ENCODE measurements at regions not wholly inside any gene's neighbourhood (a gene's known extent, or its start where the extent isn't known, plus 50 kb on each side); places are given as distances from the start of the nearest gene placed in this dataset.

DNA sequence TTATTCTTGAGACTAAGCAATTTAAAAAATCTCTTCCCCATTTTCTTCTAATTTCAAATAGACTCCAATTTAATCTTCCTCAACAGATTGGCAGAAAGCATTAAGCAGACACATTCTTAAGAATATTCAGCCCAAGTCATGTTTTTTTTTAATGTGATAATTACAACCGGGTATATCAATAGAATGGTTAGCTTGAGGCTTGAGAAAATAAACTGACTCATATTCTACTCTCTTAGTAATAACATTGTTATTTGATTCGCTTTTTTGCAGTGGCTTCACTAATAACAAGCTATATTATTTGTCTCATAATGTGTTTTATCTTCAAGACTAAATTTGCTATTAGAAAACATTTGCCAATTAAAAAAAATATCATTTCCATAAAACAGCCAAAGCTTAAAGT, 488.6 kb upstream of the RGS18 start:
- POLR2A ChIA-PET: no interaction called here
- no peak for TF ChIP-seq CTCF (IDR thresholded peaks at IDR 0.05)
- H3K9me3 Mint-ChIP-seq: no peaks in the 10 kb centered on the region
- CTCF ChIA-PET: no interaction called here
- intact Hi-C loops (cut with micrococcal nuclease): no loop called here
- no peaks in the 10 kb centered on the region for H3K4me1 Mint-ChIP-seq
- no peak overlapping the region for H3K4me3 Mint-ChIP-seq
- H3K27me3 Mint-ChIP-seq: no peaks in the 10 kb centered on the region
- H3K36me3 Mint-ChIP-seq (ENCODE audit: low read depth): no peaks in the 10 kb centered on the region
- H3K27ac Mint-ChIP-seq: no peak overlapping the region
- DNase-seq (no peak), ATAC-seq (ENCODE audit: low read depth) (no peak)

DNA sequence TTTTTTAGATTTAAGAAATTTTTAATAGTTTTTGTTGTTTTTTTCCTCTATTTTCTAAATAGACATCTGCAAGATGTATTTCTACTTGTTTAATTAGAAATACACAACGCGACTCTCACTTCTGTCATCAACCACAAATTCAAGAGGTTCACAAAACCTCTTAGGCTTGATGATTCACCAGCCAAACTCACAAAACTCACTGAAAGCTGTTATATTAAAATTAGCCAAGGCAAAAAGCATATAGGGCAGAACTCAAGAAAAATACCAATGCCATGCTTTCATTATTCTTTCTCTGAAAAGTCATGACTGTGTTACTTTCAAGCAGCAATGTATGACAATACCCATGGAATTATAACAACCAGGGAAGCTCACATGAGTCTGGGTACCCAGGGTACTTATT, 487.0 kb upstream of the RGS18 start:
- Mint-ChIP-seq H3K9me3 (no peaks in the 10 kb centered on the region), H3K36me3 (ENCODE audit: low read depth) (no peaks in the 10 kb centered on the region), H3K27me3 (no peaks in the 10 kb centered on the region), H3K27ac (no peak overlapping the region), H3K4me1 (no peaks in the 10 kb centered on the region), H3K4me3 (no peak overlapping the region)
- DNase-seq: no peak
- POLR2A ChIA-PET: no interaction called here
- intact Hi-C loops (cut with micrococcal nuclease): no loop called here
- no peak for TF ChIP-seq CTCF (IDR thresholded peaks at IDR 0.05)
- CTCF ChIA-PET: no interaction called here
- ATAC-seq (ENCODE audit: low read depth): no peak

- H3K4me3 Mint-ChIP-seq: no peak overlapping the region
- CTCF ChIA-PET: no interaction called here
- POLR2A ChIA-PET: no interaction called here
- no peak for ATAC-seq (ENCODE audit: low read depth)
- H3K9me3 Mint-ChIP-seq: peaks cover 2% of the 10 kb centered on the region
- no peak for DNase-seq
- no peaks in the 10 kb centered on the region for H3K4me1 Mint-ChIP-seq
- intact Hi-C loops (cut with micrococcal nuclease): no loop called here
- no peak for TF ChIP-seq CTCF (IDR thresholded peaks at IDR 0.05)
- no peak overlapping the region for H3K27ac Mint-ChIP-seq
- no peaks in the 10 kb centered on the region for H3K27me3 Mint-ChIP-seq
- no peaks in the 10 kb centered on the region for H3K36me3 Mint-ChIP-seq (ENCODE audit: low read depth)
Observed at GRCh38 chr1:191674626-191675179, 483.6 kb upstream of the RGS18 start.

- ATAC-seq (ENCODE audit: low read depth): no peak
- peaks cover 5% of the 10 kb centered on the region for H3K9me3 Mint-ChIP-seq
- no peaks in the 10 kb centered on the region for H3K27me3 Mint-ChIP-seq
- H3K36me3 Mint-ChIP-seq (ENCODE audit: low read depth): no peaks in the 10 kb centered on the region
- DNase-seq: no peak
- H3K4me3 Mint-ChIP-seq: no peak overlapping the region
- H3K4me1 Mint-ChIP-seq: no peaks in the 10 kb centered on the region
- H3K27ac Mint-ChIP-seq: no peak overlapping the region
- TF ChIP-seq CTCF (IDR thresholded peaks at IDR 0.05): no peak
- CTCF ChIA-PET: no interaction called here
- POLR2A ChIA-PET: no interaction called here
- intact Hi-C loops (cut with micrococcal nuclease): no loop called here
Observed at GRCh38 chr1:191675856-191676783, 482.1 kb upstream of the RGS18 start.

GRCh38 chr1:191685669-191686068, 472.6 kb upstream of the RGS18 start:
- ATAC-seq (ENCODE audit: low read depth) (no peak), DNase-seq (no peak)
- H3K4me1 Mint-ChIP-seq: no peaks in the 10 kb centered on the region
- ChIA-PET CTCF (no interaction called here), POLR2A (no interaction called here)
- no peak overlapping the region for H3K4me3 Mint-ChIP-seq
- intact Hi-C loops (cut with micrococcal nuclease): no loop called here
- no peaks in the 10 kb centered on the region for H3K36me3 Mint-ChIP-seq (ENCODE audit: low read depth)
- H3K27ac Mint-ChIP-seq: no peak overlapping the region
- peaks cover 7% of the 10 kb centered on the region for H3K9me3 Mint-ChIP-seq
- no peaks in the 10 kb centered on the region for H3K27me3 Mint-ChIP-seq
- no peak for TF ChIP-seq CTCF (IDR thresholded peaks at IDR 0.05)
